ENCODE measurements at regions not wholly inside any gene's neighbourhood (a gene's known extent, or its start where the extent isn't known, plus 50 kb on each side); places are given as distances from the start of the nearest gene placed in this dataset.

GRCh38 chr4:111283066-111283677 lies 660.3 kb upstream of the PITX2 start (continued):
- no peak for TF ChIP-seq NR2C2 (CRISPR knock-in tag; IDR thresholded peaks at IDR 0.05)
- no peak for TF ChIP-seq NR2C2 (tag; IDR thresholded peaks at IDR 0.05)

- intact Hi-C loops (cut with micrococcal nuclease) (no loop called here), in situ Hi-C loops (cut with MboI) (no loop called here)
- POLR2A ChIA-PET = no interaction called here
- CTCF ChIA-PET (ENCODE audit: low intra/inter-chr PET ratio) = no interaction called here
- Histone ChIP-seq H2AFZ (ENCODE audit: low read depth, low read length) (no peak overlapping the region), H4K20me1 (replicated peaks; ENCODE audit: control insufficient read depth, insufficient read depth, low read length) (no peaks in the 10 kb centered on the region), H3K9ac (ENCODE audit: insufficient read depth in 1 of 2, low read depth in 2 of 2, low read length in 2 of 2) (no peak overlapping the region), H3K79me2 (ENCODE audit: control insufficient read depth, insufficient read depth, low read length) (no peaks in the 10 kb centered on the region), H3K27ac (ENCODE audit: extremely low read depth, low read depth, low read length) (no peak overlapping the region), H3K4me3 (no peak overlapping the region), H3K36me3 (ENCODE audit: control insufficient read depth, insufficient read depth, low read length) (no peaks in the 10 kb centered on the region), H3K4me2 (ENCODE audit: insufficient read depth, low read length) (no peak overlapping the region), H3K4me1 (replicated peaks in 1 of 2; ENCODE audit: control insufficient read depth in 2 of 2, insufficient read depth in 2 of 2, low read length in 2 of 2) (no peaks in the 10 kb centered on the region), H3K27me3 (ENCODE audit: control insufficient read depth in 2 of 2, insufficient read depth in 2 of 2, low read length in 2 of 2) (no peaks in the 10 kb centered on the region), H3K9me1 (ENCODE audit: control insufficient read depth, insufficient read depth, low read length) (no peaks in the 10 kb centered on the region), H3K9me3 (replicated peaks; ENCODE audit: control insufficient read depth, insufficient read depth, low read depth, low read length) (no peaks in the 10 kb centered on the region)
- ATAC-seq (no peak), DNase-seq (ENCODE audit: extremely low read depth in 1 of 4, low spot score in 3 of 4) (no peak), FAIRE-seq (no peak)
- WGBS (ENCODE audit: insufficient coverage, low coverage, missing lambda C conversion rate) = 10% methylated on average over 1 of the region's 1 CpG
- BruUV-seq (replicated peaks) = no TSS peak
- no peak for TF ChIP-seq TAF1 (IDR thresholded peaks at IDR 0.05; ENCODE audit: control insufficient read depth, extremely low read depth, insufficient read depth, low read length, severe bottlenecking)
- TF ChIP-seq MAX (CRISPR knock-in tag; IDR thresholded peaks at IDR 0.05) = no peak
- TF ChIP-seq NFE2 (IDR thresholded peaks at IDR 0.05; ENCODE audit: low read depth) = no peak
- no peak for TF ChIP-seq ZBTB8A (IDR thresholded peaks at IDR 0.05; ENCODE audit: partially characterized antibody)
- TF ChIP-seq MAFK (IDR thresholded peaks at IDR 0.05; ENCODE audit: low read length) = no peak
- no peak for TF ChIP-seq EP300 (IDR thresholded peaks at IDR 0.05; ENCODE audit: low read length)
- TF ChIP-seq NR2C2 (CRISPR knock-in tag; IDR thresholded peaks at IDR 0.05) = no peak
- no peak for TF ChIP-seq NR2C2 (tag; IDR thresholded peaks at IDR 0.05)
- no peak for TF ChIP-seq FIP1L1 (IDR thresholded peaks at IDR 0.05; ENCODE audit: low read depth, low read length, poor library complexity, severe bottlenecking)
- no peak for TF ChIP-seq FOXJ2 (tag; IDR thresholded peaks at IDR 0.05)
- TF ChIP-seq SMARCA5 (IDR thresholded peaks at IDR 0.05) = no peak
- no peak for TF ChIP-seq PHF21A (IDR thresholded peaks at IDR 0.05; ENCODE audit: borderline replicate concordance, low read depth)
- no peak for TF ChIP-seq MAFG (tag; conservative IDR thresholded peaks at IDR 0.05)
Measured at GRCh38 chr4:111296466-111296865, 673.6 kb upstream of the PITX2 start.
